DND-41 (cell line): ENCODE measurements at regions not wholly inside any gene's neighbourhood (a gene's known extent, or its start where the extent isn't known, plus 50 kb on each side); places are given as distances from the start of the nearest gene placed in this dataset.

Source experiments
- EZH2 ChIP-seq: IDR thresholded peaks from 3 replicates; pipeline ENCODE4 v1.6.1; 2012; ENCODE audit warnings: borderline replicate concordance, low read depth, mild to moderate bottlenecking, moderate library complexity, low read length, inconsistent platforms; ENCODE audit not compliant: severe bottlenecking
- TF ChIP-seq, protein P1 (sequence below): IDR thresholded peaks from 2 replicates; pipeline ENCODE4 v1.5.1; 2012; ENCODE audit warnings: borderline replicate concordance, low read length, moderate library complexity, mild to moderate bottlenecking; ENCODE audit not compliant: poor library complexity, severe bottlenecking; ENCODE audit errors: extremely low read depth

DNA sequence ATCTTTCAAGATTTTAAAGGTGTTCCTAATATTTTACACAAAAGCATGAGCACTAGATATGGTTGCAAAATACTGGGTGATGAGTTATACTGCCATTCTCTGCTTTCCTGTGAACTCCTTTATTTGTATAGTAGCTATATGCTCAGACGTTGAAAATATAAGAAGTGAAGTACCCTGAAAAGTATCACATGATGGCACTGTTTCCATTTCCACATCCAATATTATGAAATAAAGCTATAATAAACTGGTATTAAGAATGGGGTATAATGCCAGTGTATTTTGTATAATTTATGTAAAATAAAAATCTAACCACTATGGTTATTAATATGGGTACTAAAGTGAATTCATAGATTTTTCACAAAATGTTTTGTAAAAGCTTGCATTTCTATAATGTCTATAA is 79.6 kb upstream of the FOXP2 start:
- TF ChIP-seq, protein P1, sequence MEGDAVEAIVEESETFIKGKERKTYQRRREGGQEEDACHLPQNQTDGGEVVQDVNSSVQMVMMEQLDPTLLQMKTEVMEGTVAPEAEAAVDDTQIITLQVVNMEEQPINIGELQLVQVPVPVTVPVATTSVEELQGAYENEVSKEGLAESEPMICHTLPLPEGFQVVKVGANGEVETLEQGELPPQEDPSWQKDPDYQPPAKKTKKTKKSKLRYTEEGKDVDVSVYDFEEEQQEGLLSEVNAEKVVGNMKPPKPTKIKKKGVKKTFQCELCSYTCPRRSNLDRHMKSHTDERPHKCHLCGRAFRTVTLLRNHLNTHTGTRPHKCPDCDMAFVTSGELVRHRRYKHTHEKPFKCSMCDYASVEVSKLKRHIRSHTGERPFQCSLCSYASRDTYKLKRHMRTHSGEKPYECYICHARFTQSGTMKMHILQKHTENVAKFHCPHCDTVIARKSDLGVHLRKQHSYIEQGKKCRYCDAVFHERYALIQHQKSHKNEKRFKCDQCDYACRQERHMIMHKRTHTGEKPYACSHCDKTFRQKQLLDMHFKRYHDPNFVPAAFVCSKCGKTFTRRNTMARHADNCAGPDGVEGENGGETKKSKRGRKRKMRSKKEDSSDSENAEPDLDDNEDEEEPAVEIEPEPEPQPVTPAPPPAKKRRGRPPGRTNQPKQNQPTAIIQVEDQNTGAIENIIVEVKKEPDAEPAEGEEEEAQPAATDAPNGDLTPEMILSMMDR: peak; percentile 15
- no peak for TF ChIP-seq EZH2
